NCI-H748 (cell line): ENCODE measurements at regions not wholly inside any gene's neighbourhood (a gene's known extent, or its start where the extent isn't known, plus 50 kb on each side); places are given as distances from the start of the nearest gene placed in this dataset.

Experiments used
- DNase-seq: peaks from one replicate; lab custom pipeline; 2025; ENCODE audit not compliant: unreplicated experiment; lab: John Stamatoyannopoulos, UW

DNA sequence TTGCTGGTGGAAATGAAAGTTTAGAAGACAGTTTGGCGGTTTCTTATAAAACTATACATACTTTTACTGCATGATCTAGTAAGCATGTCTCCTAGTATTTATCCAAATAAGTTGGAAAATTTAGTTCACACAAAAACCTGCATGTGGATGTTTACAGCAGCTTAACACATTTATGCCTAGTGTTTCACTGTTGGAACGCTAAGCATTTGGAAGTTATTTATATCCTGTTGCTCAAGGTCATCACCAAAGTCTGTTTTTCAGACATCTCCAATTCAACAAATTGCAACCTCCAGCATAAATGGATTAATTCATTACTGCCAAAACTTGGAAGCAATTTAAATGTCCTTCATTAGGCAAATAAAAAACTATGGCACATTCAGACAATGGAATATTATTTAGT is 461.8 kb downstream of the SUCLA2 start:
- DNase-seq, result no peak

GRCh38 chr13:47523771-47524170 is 477.3 kb downstream of the SUCLA2 start:
- no peak for DNase-seq

DNA sequence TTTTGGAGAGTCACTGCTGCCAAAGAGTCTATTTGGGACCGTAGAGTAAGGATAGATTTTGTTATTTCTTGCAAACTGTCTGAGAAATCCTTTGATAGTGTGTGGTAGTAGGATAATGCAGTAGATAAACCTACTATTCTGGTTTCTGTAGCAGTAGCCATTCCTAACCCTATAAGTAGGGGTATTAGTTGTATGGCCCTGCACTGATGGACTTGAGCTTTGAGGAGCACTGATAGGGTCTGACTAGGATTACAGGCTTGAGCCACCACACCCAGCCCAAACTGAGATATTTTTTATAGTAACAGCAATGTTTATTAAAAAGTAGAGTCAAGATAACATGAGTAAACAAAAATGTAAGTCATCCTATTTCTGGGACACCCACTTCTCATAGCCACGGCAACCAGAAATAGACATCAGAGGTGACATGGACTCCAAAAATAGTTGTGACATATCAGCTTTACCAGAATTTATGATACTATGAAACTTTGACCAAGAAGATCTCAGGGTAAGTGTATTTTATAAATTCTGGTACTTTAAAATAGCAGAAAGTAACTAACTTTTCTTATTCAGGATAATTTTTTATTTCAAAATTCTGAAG is 479.1 kb downstream of the SUCLA2 start:
- DNase-seq, result no peak

GRCh38 chr13:47519626-47520025 is 481.4 kb downstream of the SUCLA2 start:
- DNase-seq, result no peak

DNA sequence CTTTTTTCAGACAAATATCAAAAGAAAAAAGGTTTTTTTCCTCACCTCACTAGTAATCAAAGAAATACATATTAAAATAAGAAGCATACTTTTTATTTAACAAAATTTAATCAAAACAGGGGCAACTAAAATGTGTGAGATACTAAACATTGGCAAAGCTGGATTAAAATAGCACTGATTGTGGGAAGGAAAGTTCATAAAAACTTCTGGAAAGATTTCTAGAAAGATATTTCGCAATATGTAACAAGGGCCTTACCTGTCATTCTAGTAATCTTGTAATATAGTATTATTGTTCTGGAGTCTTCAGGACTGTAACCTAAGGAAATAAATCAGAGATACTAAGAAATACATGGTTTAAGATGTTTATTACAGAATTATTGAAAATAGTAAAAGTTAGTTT is 482.5 kb downstream of the SUCLA2 start:
- DNase-seq, result no peak

- DNase-seq, result no peak
These were observed 489.4 kb downstream of the SUCLA2 start for GRCh38 chr13:47511647-47512046.

- no peak for DNase-seq
These were observed 492.4 kb downstream of the SUCLA2 start for GRCh38 chr13:47508527-47509228.

DNA sequence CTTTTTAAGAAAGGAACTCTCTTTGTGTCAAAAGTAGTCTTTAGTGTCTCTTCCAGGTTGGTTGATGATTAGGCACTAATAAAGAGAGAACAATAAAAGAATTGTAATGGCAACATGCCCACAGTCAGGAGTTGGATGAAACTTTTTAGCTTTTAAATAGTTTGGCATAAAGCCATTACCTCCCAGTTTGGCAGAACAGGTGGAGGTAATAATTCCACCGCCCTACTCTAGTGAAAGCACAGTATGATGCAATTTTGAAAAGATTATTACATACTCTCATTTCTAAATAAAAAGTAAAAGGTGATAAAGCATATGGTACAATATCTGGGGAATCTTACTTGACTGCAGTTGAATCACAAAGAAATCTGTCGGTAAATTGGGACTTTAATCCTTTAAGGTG is 497.6 kb downstream of the SUCLA2 start:
- no peak for DNase-seq

- DNase-seq, result no peak
These were observed 498.9 kb downstream of the SUCLA2 start for GRCh38 chr13:47502166-47502565.

- DNase-seq, result no peak
These were observed 501.5 kb downstream of the SUCLA2 start for GRCh38 chr13:47499358-47500150.

GRCh38 chr13:47484548-47484947 is 516.5 kb downstream of the SUCLA2 start:
- peak; percentile 70 for DNase-seq

DNA sequence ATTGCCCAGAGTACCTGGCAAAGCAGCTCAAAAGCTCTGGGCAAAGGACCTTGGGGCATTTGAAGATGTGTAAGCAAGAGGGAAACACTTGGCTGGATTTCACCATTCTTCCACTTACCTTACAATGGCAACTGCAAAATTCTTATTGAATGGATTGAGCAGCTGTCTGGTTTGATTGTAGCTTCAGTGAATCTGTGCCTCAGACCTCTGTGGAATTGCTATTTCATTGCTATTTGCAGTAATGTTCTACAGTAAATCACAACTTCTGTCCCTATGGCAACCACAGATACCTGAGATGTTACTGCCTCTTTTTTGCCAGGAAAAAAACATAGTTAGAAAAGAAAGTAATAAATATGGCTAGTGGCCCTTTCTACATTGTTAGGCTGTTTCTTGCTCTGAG is 519.5 kb downstream of the SUCLA2 start:
- no peak for DNase-seq

DNA sequence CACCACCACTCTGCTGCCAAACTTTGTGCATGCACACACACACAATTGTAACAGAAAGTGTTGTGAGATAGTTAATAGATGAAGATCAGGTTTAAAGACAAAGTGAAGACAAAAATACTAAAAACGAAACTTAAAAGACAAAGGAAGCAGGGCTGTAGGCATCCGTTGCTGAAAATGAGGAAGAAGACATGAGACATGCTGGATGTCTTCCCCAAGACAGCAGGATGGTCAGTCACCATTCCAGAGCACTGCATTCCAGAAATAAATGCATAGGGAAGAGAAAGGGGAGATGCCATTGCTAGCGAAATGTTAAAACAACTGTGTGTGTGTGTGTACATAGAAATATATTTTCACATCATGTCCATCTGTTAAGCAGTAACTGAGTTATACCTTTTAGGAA is 520.1 kb downstream of the SUCLA2 start:
- DNase-seq, result no peak

- DNase-seq, result no peak
These were observed 521.0 kb downstream of the SUCLA2 start for GRCh38 chr13:47480121-47480520.

- DNase-seq, result no peak
These were observed 522.1 kb downstream of the SUCLA2 start for GRCh38 chr13:47478985-47479384.

GRCh38 chr13:47475441-47475948 is 525.6 kb downstream of the SUCLA2 start:
- no peak for DNase-seq

GRCh38 chr13:47474839-47475238 is 526.2 kb downstream of the SUCLA2 start:
- DNase-seq, result no peak

DNA sequence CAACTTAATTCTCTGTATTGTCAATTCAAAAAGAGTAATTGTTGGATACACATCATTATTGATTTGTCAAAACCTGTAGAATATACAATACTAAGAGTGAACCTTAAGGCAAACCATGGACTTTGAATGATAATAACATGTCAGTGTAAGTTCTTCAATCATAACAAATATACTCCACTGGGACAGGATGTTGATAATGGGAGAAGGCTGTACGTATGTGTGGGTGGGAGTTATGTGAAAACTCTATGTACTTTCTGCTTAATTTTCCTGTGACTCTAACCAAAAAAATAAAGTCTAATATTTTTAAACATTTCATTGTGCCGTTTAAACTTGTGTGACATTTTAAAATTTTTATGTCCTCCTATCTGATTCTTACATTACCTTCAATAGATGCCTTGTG is 526.7 kb downstream of the SUCLA2 start:
- no peak for DNase-seq

- DNase-seq, result no peak
These were observed 528.6 kb downstream of the SUCLA2 start for GRCh38 chr13:47472516-47472915.

- no peak for DNase-seq
These were observed 537.3 kb downstream of the SUCLA2 start for GRCh38 chr13:47463726-47464125.

- DNase-seq, result no peak
These were observed 538.1 kb downstream of the SUCLA2 start for GRCh38 chr13:47463002-47463401.

GRCh38 chr13:47461816-47462215 is 539.3 kb downstream of the SUCLA2 start:
- DNase-seq, result no peak
